Gastroesophageal sphincter (tissue), 3 donors: ENCODE measurements at regions not wholly inside any gene's neighbourhood (a gene's known extent, or its start where the extent isn't known, plus 50 kb on each side); places are given as distances from the start of the nearest gene placed in this dataset.

ENCODE experiments used
- EP300 ChIP-seq: sonication (generic); formaldehyde crosslinking; IDR thresholded peaks from one replicate; pipeline ENCODE4 v1.6.1; 2017; ENCODE audit warnings: antibody characterized with exemption, mild to moderate bottlenecking
- POLR2A ChIP-seq, 2 donors: fragments of 450-650 bp; IDR thresholded peaks; one replicate each; pipeline ENCODE4 v1.6.1; 2017; ENCODE audit warnings: antibody characterized with exemption in 2 of 2, mild to moderate bottlenecking in 2 of 2, moderate library complexity in 1 of 2
- POLR2AphosphoS5 ChIP-seq: sonication (generic); formaldehyde crosslinking; IDR thresholded peaks from one replicate; pipeline ENCODE4 v1.6.1; 2017; ENCODE audit warnings: antibody characterized with exemption
- TF ChIP-seq, protein P1 (sequence below), 4 experiments: fragments of 200-600 bp in 2 of 4; fragments of 450-650 bp in 2 of 4; sonication (generic) in 1 of 4; IDR thresholded peaks; one replicate each; pipeline ENCODE4 v1.5.1; 2017 to 2019; ENCODE audit warnings: antibody characterized with exemption in 4 of 4, mild to moderate bottlenecking in 2 of 4, moderate library complexity in 2 of 4

DNA sequence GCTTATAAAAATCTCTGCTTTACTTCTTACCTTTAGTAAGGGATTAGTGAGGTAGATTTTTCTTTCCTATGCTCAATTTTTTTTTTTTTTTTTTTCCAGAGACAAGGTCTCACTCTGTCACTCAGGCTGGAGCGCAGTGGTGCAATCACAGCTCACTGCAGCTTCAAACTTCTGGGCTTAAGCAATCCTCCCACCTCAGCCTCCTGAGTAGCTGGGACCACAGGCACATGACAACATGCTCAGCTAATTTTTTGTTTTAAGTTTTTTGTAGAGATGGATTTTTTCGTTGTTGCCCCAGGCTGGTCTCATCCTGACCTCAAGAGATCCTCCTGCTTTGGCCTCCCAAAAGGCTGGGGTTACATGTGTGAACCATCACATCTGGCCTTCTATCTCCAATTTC lies 58.9 kb upstream of the RREB1 start:
- TF ChIP-seq, protein P1, sequence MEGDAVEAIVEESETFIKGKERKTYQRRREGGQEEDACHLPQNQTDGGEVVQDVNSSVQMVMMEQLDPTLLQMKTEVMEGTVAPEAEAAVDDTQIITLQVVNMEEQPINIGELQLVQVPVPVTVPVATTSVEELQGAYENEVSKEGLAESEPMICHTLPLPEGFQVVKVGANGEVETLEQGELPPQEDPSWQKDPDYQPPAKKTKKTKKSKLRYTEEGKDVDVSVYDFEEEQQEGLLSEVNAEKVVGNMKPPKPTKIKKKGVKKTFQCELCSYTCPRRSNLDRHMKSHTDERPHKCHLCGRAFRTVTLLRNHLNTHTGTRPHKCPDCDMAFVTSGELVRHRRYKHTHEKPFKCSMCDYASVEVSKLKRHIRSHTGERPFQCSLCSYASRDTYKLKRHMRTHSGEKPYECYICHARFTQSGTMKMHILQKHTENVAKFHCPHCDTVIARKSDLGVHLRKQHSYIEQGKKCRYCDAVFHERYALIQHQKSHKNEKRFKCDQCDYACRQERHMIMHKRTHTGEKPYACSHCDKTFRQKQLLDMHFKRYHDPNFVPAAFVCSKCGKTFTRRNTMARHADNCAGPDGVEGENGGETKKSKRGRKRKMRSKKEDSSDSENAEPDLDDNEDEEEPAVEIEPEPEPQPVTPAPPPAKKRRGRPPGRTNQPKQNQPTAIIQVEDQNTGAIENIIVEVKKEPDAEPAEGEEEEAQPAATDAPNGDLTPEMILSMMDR (IDR thresholded peaks at IDR 0.05) = no peak
- TF ChIP-seq POLR2A (IDR thresholded peaks at IDR 0.05) (no peak), EP300 (no peak), POLR2AphosphoS5 (no peak)
